ENCODE measurements at regions not wholly inside any gene's neighbourhood (a gene's known extent, or its start where the extent isn't known, plus 50 kb on each side); places are given as distances from the start of the nearest gene placed in this dataset.

DNA sequence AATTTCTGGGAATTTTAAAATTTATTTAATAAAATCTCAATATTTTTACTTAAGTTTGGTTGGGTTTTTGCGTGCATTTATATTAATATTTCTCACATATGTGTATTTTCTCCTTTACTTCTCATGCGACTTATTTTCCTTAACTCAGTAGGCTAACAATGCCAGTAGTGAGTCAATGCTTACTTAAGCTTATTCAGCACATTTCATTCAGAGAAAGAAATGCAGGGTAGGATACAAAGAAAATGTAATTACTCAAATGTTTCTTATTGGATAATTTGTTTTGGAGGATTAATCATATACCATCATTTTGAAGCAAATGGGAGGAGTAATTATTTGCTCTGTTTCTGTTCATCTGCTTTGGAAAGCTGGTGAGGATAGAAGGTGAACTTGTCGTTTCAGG lies 623.5 kb downstream of the POM121L12 start:
- no peak for TF ChIP-seq CTCF (IDR thresholded peaks at IDR 0.05; ENCODE audit: low read depth, low read length)
- no peak for TF ChIP-seq EZH2phosphoT487 (IDR thresholded peaks at IDR 0.05; ENCODE audit: low read depth)

All from OCI-LY3 (cell line).